Kidney (tissue), 13 donors: ENCODE measurements at regions not wholly inside any gene's neighbourhood (a gene's known extent, or its start where the extent isn't known, plus 50 kb on each side); places are given as distances from the start of the nearest gene placed in this dataset.
"Not testable (repeated sequence)": the region's sequence is repeated elsewhere in the genome, so short reads cannot be mapped to it uniquely, and the experiment has no call there.

Source experiments
- DNase-seq, 5 donors: peaks; one replicate each; pipeline ENCODE4 v3.0.0-alpha.2; 2013 to 2020
- FAIRE-seq: peaks from 2 replicates; lab custom pipeline; 2012; peaks lifted over from hg19 to GRCh38; lab: Jason Lieb, UNC
- H3K27ac ChIP-seq, 2 donors: one replicate each; pipeline ENCODE4 v1.7.0; 2013; ENCODE audit warnings: low read depth in 2 of 2, low read length in 2 of 2, inconsistent platforms in 1 of 2
- H3K27me3 ChIP-seq: one replicate; pipeline ENCODE4 v1.7.1; 2013; ENCODE audit warnings: low read length, inconsistent platforms; ENCODE audit not compliant: control insufficient read depth, insufficient read depth
- H3K36me3 ChIP-seq, 3 donors: one replicate each; pipeline versions ENCODE4 v1.7.0 to v1.7.1; 2013; ENCODE audit warnings: low read length in 3 of 3, control low read depth in 1 of 3, inconsistent platforms in 1 of 3; ENCODE audit not compliant: insufficient read depth in 3 of 3, control insufficient read depth in 2 of 3
- H3K4me1 ChIP-seq, 3 donors: one replicate each; pipeline versions ENCODE4 v1.7.0 to v1.7.1; 2013; ENCODE audit warnings: low read length in 3 of 3, inconsistent platforms in 1 of 3, low read depth in 1 of 3; ENCODE audit not compliant: control insufficient read depth in 2 of 3, insufficient read depth in 2 of 3
- H3K4me3 ChIP-seq, 3 donors: one replicate each; pipeline versions ENCODE4 v1.7.0 to v1.8.1; 2013; ENCODE audit warnings: low read length in 3 of 3, control low read depth in 1 of 3, inconsistent platforms in 1 of 3
- H3K9ac ChIP-seq, 3 donors: one replicate each; pipeline versions ENCODE4 v1.7.0 to v1.7.1; 2013; ENCODE audit warnings: low read length in 3 of 3, control low read depth in 1 of 3, inconsistent platforms in 1 of 3
- H3K9me3 ChIP-seq, 3 donors: one replicate each; pipeline versions ENCODE4 v1.7.0 to v1.7.1; 2013; ENCODE audit warnings: low read length in 3 of 3, control low read depth in 1 of 3, inconsistent platforms in 1 of 3; ENCODE audit not compliant: control insufficient read depth in 2 of 3, insufficient read depth in 1 of 3
- CTCF ChIP-seq: IDR thresholded peaks from 3 replicates; pipeline ENCODE4 v1.5.1; 2012; ENCODE audit warnings: mild to moderate bottlenecking, moderate library complexity, borderline replicate concordance; ENCODE audit not compliant: insufficient read depth; ENCODE audit errors: extremely low read depth
- intact Hi-C: fragments of 100-400 bp; cut with DNase I; formaldehyde crosslinking; loops from one replicate; pipeline ENCODE4 v1.11.1; 2022
- donor health status: control.
- donor health status: control.
- donor health status: control.
- donor health status: control.
- donor health status: control.
- donor health status: DM: yes; HTN: yes; CAD: no.
- donor health status: Normal renal cell carcinoma (clear cell type).

- no peak overlapping the region for H3K4me3 ChIP-seq
- no peaks in the 10 kb centered on the region for H3K36me3 ChIP-seq
- H3K27ac ChIP-seq = no peak overlapping the region
- TF ChIP-seq CTCF = no peak
- no peak for DNase-seq
- H3K4me1 ChIP-seq = no peaks in the 10 kb centered on the region
- H3K9ac ChIP-seq = no peak overlapping the region
- no peaks in the 10 kb centered on the region for H3K9me3 ChIP-seq
- no peaks in the 10 kb centered on the region for H3K27me3 ChIP-seq
- FAIRE-seq = no peak
- intact Hi-C loops = no loop called here
Observed at GRCh38 chr14:106620368-106620767, 1094.0 kb downstream of the TMEM121 start.

GRCh38 chr14:106622200-106622745, 1095.9 kb downstream of the TMEM121 start:
- no peak overlapping the region for H3K27ac ChIP-seq
- DNase-seq (no peak), FAIRE-seq (no peak)
- H3K9ac ChIP-seq = no peak overlapping the region
- H3K36me3 ChIP-seq = no peaks in the 10 kb centered on the region
- no peak overlapping the region for H3K4me3 ChIP-seq
- H3K9me3 ChIP-seq = no peaks in the 10 kb centered on the region
- TF ChIP-seq CTCF = no peak
- intact Hi-C loops = no loop called here
- no peaks in the 10 kb centered on the region for H3K27me3 ChIP-seq
- no peaks in the 10 kb centered on the region for H3K4me1 ChIP-seq

GRCh38 chr14:106625186-106625585, 1098.8 kb downstream of the TMEM121 start:
- no peak for TF ChIP-seq CTCF
- intact Hi-C loops = no loop called here
- Histone ChIP-seq H3K9me3 (no peaks in the 10 kb centered on the region), H3K27me3 (no peaks in the 10 kb centered on the region), H3K9ac (no peak overlapping the region), H3K4me1 (no peaks in the 10 kb centered on the region), H3K36me3 (no peaks in the 10 kb centered on the region), H3K4me3 (no peak overlapping the region), H3K27ac (no peak overlapping the region)
- DNase-seq (no peak), FAIRE-seq (no peak)

- H3K27ac ChIP-seq, H3K36me3 ChIP-seq, intact Hi-C loops, H3K4me1 ChIP-seq, DNase-seq, FAIRE-seq, H3K4me3 ChIP-seq, H3K9ac ChIP-seq, H3K27me3 ChIP-seq, H3K9me3 ChIP-seq: not testable (repeated sequence)
Observed at GRCh38 chr14:106626469-106626868, 1100.1 kb downstream of the TMEM121 start.
